ENCODE measurements at regions not wholly inside any gene's neighbourhood (a gene's known extent, or its start where the extent isn't known, plus 50 kb on each side); places are given as distances from the start of the nearest gene placed in this dataset.

- TF ChIP-seq ZNF114 (CRISPR knock-in tag; IDR thresholded peaks at IDR 0.05) = no peak
- no peak for TF ChIP-seq EZH2 (IDR thresholded peaks at IDR 0.05; ENCODE audit: low read depth, unreplicated experiment)
- no peak for TF ChIP-seq ETS1 (IDR thresholded peaks at IDR 0.05)
- TF ChIP-seq CTCF (conservative IDR thresholded peaks at IDR 0.05; ENCODE audit: low read depth in 2 of 2) = no peak
- no peak for TF ChIP-seq EZH2phosphoT487 (IDR thresholded peaks at IDR 0.05; ENCODE audit: unreplicated experiment)
- no peak for TF ChIP-seq POLR2AphosphoS5 (IDR thresholded peaks at IDR 0.05; ENCODE audit: low read depth)
- TF ChIP-seq NANOG (IDR thresholded peaks at IDR 0.05; ENCODE audit: borderline replicate concordance) = no peak
Measured at GRCh38 chr6:125469915-125470314, 168.1 kb upstream of the HDDC2 start.

All from GM23338 (cell line).